Stimulated activated CD8-positive, alpha-beta memory T cell treated with anti-CD3 and anti-CD28 coated beads, Interleukin-15, amount 100 ng/mL, for 48 hours (primary cell): ENCODE measurements at regions not wholly inside any gene's neighbourhood (a gene's known extent, or its start where the extent isn't known, plus 50 kb on each side); places are given as distances from the start of the nearest gene placed in this dataset.
"Not testable (repeated sequence)": the region's sequence is repeated elsewhere in the genome, so short reads cannot be mapped to it uniquely, and the experiment has no call there.

Experiments used
- DNase-seq, 2 donors: peaks; one replicate each; pipeline ENCODE4 v3.0.0-alpha.2; 2020; ENCODE audit warnings: low read depth in 2 of 2

DNA sequence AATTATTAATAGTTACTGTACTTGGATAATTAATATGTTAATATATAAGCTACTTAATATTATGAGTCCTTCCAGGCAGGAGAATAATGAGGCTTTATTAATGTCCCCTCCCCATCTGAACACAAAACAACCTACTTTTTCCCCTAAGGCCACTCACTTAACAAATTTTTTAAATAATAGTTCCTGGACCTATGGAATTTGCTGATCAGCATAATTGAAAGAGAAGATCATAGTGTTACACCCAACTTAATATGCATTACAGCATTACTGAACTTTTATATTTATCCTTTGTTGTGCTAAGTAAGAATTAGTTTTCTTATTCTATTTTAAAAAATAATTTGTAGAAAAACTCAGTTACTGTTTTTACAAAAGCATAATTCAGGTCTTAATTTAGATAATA is 1537.7 kb upstream of the GOT2 start:
- no peak for DNase-seq

DNA sequence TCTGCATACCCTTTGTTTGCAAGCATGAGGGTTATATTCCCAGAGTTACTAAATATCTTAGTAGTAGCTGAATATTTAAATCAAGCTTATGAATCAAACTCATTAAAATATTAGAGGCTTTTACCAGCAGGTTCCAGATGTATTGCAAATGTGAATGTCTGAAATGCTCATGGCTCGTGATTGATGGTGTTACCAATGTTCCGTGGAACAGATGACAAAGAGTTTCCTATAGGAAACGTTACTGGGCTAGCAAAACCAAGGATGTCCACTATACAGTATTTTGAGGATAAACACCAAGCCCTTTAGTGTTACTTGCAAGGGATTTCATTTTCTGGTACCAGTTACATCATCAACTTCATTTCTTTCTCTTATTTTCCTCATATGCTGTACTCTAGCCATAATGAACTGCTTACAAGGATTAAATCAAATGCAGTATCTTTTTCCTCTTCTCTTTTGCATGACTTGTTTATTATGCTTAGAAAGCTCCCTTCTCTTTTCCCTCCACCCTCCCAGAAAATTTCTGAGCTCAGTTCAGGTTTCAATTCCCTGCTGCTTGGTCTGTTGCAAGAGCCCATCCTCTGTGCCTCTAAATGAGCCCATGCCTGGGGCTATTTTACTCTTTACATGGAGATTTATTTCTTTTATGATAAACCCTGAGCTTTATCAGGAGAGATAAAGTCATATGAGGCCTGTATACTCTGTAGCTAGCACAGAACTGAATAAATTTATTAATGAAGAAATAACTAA is 1537.1 kb upstream of the GOT2 start:
- no peak for DNase-seq

DNA sequence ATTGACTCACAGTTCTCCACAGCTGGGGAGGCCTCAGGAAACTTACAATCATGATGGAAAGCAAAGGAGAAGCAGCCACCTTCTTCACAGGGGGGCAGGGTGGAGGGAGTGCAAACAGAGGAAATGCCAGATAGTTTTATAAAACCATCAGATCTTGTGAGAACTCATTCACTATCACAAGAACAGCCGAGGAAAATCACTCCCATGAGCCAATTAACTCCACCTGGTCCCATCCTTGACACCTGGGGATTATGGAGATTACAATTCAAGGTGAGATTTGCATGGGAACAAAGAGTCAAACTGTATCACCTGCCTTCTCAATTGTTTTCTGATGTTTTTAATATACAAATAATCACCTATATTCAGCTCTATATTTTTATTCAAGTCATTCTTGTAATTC is 1527.3 kb upstream of the GOT2 start:
- no peak for DNase-seq

DNA sequence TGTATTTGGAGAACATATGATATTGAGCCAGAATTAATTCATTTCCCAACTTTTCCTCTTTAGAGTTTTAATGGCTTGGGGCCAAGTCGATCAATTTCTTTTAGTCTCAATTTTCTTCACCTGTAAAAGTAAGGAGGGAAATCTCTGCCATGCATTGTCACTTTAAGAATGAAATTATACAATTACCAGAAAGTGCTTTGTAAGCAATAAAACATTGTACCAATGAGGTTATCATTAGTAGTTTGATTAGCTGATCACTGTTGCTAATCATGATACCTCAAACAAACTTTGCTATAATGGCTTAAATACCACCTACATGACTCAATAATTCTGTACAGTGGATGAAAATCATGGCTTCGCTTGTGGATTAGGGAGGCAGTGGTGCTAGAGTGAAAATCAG is 1525.8 kb upstream of the GOT2 start:
- DNase-seq, result no peak

DNA sequence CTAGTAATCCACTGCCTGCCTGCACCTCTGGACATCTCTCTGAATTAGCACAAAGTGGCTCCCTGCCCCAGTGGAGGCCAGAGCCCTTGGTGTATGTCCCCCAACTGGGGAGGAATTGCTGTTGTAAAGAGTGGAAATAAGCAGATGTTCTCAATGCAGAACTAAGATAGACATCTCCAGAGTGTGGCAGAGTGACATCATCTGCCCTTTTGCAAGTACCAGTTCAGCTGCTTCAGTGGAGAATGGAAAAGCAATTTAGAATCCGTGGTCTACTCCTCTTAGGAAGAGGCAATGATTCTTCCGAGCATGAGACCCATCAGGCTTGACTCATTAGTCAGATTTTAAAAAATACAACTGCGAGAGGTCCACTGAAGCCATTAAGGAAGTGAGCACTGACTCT is 1512.0 kb upstream of the GOT2 start:
- no peak for DNase-seq

DNA sequence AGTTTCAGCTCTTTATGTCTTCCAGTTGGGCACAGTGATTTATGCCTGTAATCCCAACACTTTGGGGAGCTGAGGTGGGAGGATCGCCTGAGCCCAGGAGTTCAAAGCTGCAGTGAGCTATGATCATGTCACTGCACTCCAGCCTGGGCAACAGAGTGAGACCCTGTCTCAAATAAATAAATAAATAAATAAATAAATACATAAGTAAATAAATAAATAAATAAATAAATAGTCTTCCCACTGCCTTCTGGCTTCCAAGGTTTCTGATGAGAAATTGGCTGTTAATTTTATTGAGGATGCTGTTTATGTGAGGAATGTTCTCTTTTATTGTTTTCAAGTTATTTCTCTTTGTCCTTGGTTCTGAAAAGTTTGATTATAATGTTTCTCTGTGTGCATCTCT is 1507.6 kb upstream of the GOT2 start:
- no peak for DNase-seq

DNA sequence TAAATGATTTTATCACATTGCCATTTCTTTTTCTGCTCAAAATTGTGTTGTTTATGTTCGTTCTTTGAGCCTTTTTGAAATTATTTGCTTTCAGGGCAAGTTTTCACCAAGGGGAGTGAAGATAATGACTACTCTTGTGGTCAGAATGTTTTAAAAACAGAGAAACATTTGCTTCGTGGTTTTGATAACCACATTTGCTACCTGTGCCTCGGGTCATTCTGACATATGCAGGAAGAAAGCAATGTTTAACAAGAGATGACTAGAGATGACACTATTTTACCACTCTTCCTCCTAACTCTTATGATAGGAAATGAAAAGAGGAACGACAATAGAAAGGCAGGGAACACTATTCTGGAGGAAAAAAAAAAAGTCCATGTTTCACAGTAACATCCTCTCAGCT is 1496.5 kb upstream of the GOT2 start:
- DNase-seq, result no peak

DNA sequence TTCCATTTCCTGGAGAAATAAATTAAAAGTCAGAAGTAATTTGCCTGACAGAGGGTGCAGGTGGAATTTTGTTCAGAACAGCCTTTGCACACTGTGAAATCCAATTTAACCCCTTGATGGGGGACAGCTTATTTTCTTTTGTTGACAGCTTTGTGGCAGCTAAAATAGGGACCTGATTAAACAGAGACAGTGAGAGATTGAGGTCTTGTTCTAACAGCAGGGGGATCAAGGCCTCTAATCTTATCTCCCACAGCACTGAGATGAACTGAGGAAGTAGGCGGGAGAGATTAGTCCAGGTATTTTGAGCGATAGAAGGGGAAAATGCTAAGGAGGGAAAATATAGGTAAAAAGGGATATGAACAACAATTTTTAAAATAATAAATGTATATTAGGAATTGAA is 1491.4 kb upstream of the GOT2 start:
- DNase-seq, result no peak

DNA sequence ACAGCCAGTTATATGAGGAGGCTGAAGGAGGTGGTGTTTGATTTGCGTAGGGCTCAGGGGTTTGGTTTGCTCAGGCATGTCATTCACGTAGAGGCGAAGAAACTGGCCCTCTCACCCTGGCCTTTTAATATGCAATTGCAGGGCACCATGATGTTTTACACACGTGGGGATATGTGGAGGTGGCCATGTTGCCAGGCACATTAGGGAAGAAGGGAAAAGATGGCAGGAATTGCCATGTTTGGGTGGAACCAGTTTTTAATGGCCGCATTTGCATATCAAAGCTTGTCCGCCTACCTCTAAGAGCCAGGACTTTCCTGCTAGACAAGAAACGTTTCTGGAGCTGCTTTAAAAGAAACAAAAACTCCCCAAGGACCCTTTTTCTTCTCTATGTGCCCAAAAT is 1483.7 kb upstream of the GOT2 start:
- no peak for DNase-seq

DNA sequence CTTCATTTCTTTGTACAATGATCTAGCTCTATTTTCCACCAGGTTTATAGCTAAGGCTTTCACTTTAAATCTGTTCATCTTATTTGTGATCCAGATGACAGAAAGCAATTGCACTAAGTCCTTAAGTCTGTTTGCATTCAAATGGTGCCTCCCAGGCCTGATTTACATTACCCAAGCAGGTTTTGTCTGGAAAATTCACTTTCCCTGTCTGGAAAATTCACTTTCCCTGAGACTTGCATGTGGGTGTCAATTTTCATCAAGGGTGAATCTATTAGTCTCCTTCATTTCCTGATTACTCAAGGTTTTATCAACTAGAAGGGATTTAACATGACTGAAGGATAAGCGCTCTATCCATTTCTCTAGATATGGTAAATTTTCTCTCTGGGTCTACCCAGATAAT is 1480.2 kb upstream of the GOT2 start:
- DNase-seq, result no peak

DNA sequence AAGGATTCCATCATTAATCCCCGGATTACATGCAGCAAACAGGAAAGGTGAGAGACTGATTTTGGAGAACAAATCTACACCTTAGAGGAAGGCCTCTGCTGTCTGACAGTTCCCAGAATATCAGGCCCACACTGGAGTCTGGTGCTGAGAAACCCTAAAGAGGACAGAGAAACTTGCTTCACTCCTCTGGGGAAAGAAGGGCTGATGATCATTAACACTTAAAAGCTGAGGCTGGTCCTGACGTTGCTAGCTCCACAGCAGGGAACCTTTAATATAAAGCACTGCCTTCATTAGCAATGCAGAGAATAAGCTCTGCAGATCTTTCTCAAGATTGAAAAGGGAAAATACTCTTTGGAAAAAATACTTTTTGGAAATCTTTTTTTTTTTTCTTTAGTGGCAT is 1472.4 kb upstream of the GOT2 start:
- no peak for DNase-seq

DNA sequence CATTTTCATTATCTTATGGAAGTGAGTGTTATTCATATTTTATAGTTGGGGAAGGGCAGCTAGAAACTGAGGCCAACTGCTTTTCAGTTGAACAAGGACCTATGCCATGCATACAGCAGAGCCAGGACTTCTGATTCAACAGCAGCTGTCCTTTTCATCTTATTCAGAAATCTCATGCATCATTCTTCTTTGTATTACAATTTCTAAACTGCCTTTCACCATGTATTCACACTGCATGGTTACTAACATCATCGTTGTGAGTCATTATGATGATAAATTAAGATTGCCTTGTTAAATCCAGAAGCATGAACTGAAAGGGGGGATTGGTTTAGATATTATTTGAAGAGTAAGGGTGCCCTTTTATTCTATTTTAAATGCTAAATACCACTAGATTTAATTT is 1470.1 kb upstream of the GOT2 start:
- DNase-seq, result no peak

DNA sequence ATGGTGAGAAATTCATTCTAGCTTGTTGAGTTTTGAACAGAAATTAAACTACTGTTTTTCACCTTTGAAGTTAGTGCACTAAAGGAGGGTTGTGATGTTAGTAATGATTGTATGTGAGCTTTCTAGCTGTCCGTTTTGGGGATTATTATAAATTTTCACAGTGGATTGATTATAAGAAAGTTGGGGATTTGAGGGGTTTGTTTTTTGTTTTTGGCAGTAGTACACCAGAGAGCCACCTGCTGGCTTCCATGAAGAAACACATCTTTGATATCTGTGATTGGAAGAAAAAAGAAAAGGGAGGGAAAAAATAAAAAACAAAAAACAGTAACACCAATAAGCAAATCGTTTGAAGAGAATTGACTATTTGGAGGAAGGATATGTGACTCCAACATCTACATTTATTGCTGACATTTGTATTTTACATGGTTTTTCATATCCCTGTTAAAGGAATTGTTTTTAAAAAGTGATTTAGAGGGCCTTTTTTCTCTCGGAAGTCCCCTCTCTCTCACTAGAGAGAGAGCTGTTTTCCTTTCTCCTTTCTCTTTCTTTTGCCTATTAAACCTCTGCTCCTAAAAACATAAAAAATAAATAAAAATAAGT is 1469.5 kb upstream of the GOT2 start:
- DNase-seq, result no peak

DNA sequence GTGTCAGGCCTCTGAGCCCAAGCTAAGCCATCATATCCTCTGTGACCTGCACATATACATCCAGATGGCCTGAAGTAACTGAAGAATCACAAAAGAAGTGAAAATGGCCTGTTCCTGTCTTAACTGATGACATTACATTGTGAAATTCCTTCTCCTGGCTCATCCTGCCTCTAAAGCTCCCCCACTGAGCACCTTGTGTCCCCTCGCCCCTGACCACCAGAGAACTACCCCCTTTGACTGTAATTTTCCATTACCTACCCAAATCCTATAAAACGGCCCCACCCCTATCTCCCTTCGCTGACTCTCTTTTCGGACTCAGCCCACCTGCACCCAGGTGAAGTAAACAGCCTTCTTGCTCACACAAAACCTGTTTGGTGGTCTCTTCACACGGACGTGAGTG is 1466.6 kb upstream of the GOT2 start:
- DNase-seq, result not testable (repeated sequence)

DNA sequence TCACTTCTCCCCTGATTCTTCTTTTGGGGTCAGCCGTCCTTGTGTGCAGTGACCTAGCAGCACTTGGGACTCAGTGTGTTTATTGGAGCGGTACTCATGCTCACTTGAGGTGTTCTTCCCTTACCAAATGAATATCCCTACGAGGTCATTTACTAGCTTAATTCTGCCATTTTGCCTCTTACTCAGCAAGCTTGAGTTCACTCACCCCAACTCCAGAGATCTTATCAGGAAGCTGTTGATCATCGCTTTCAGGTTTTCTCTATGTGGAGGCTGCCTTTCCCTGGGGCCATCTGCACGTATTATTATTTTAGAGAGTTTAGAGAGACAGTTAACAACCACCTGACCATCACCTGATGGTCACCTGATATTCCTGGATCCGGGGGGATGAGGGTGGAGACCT is 1466.0 kb upstream of the GOT2 start:
- no peak for DNase-seq

DNA sequence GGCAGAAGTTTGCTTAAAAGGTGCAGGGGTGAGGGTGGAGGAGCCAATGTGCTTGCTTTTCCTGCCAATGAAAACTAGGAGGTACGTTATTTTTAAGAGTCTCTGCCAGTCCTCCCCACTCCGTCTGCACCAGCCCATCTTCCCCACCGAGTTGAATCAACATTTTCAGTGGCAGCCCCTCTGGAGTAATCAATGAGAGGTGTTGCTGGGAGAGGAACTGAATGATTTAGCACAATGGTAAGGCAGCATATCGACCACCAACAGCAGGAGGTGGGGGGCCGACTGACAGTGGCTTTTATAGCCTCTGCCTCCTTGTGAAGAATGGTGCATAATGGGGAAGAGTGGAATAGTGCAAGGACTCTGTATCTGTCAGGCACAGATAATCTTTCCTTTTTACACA is 1465.0 kb upstream of the GOT2 start:
- DNase-seq, result no peak

DNA sequence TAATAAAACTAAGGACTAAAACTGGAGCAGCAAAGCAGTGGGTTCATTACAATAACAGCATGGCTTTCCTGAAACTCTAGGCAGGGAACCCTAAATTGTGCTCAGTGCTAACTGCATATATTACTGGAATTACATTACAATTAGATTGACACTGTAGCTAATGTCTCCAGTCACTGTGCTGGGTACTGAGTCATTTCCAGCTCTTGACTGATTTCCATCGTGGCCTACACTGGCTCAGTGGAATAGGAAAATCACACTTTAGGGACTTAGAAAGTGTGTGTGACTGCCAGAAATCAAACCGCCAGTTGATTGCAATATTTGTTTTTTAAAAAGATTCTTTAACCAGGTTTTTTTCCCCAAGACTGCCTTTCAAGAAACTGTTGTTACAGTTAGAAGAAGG is 1447.4 kb upstream of the GOT2 start:
- DNase-seq, result no peak

DNA sequence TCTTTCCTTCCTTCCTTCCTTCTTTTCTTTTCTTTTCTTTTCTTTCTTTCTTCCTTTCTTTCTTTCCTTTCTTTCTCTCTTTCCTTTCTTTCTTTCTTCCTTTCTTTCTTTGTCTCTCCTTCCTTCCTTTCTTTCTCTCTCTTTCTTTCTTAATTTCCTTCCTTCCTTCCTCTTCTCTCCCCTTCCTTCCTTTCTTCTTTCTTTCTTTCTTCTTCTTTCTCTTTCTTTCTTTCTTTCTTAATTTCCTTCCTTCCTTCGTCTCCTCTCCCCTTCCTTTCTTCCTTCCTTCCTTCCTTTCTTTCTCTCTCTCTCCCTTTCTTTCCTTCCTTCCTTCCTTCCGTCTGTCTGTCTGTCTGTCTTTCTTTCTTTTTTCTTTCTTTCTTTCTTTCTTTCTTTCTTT is 1446.5 kb upstream of the GOT2 start:
- DNase-seq, result no peak

DNA sequence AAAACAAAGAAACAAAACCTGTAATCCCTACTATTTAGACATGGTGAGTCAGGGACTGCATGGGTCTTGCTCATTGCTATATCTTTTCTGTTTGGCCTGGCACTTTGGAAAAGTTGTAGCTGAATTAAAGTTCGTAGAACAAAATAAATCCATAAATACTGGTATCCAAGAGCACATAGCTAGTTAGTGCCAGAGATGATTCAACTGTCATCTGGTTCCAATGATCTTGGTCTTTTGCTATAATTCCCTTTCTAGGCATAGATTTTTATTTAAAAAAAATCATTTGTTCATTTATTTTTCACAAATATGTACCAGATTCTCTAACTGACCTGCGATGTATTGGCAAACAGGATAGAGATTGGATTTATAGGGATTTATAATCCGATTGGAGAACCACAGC is 1436.1 kb upstream of the GOT2 start:
- no peak for DNase-seq

DNA sequence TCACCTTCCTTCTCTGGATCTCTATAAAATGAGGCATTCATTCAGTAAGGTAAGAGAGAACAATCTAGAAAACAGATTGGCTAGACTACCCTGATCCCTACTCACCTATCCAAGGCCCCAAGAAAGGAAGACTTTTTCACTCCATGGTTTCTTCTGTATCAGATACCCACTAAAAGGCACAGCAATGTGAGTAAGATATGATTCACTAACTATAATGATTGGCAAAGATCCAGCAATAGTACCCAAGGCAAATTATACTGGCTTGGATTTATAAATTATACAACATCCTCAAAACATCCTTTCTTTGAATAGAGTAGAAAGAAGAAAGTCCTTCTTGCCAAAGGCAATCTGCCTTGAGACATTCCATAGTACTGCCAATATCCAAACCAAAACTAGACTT is 1432.0 kb upstream of the GOT2 start:
- DNase-seq, result no peak

DNA sequence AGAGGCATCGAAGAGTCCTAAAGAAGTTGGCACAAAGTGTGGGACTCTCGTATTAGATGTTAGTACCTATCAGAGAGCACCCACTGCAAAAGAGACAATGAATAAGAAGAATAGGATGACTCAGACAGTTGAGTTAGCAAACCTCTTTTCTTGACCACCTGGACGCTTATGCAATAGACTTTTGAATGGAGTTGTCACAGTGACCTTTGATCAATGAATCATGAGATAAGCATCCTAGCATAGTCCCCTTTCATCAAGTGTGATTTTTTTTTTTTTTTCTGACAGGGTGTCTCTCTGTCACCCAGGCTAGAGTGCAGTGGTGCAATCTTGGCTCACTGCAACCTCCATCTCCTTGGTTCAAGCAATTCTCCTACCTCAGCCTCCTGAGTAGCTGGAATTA is 1417.9 kb upstream of the GOT2 start:
- no peak for DNase-seq

DNA sequence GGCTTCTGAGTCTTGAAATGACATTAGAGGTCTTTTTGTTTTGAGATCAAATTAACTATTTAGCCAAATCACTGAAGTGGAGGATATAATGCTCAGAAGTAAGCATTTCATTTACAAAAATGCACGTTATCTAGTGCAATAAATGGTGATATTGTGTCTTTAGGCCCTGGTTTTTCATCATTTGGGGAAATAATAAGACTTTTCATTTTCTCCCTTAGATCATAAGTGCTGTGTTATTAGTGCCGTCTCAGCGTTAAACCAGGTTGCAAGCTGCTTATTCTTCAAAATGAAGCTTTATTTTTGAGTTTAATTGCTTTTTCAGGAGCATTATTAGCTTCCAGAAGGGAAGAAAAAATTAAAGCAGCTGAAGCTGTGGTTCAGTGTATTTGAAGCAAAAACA is 1416.8 kb upstream of the GOT2 start:
- DNase-seq, result no peak

DNA sequence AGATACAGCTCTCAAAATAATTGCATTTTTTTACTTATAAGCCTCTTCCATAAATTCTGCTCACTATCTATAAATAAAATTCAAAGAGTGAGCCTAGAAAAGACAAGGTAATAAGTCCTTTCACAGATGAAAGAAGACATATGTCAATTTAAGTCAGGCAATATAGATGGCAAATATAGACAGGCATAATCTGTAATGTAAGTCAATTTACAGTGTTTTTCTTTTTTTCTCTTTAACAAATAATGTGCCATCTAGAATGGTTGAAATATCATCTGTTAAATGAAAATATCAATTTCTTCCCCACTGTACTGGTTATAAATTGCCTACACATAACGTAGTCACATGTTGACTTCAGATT is 1409.2 kb upstream of the GOT2 start:
- DNase-seq, result no peak
